Retina (tissue), 1 donor: ENCODE measurements at regions not wholly inside any gene's neighbourhood (a gene's known extent, or its start where the extent isn't known, plus 50 kb on each side); places are given as distances from the start of the nearest gene placed in this dataset.

Source experiments
- DNase-seq: peaks from one replicate; pipeline ENCODE4 v3.0.0-alpha.2; 2016

- DNase-seq, result no peak
Observed at GRCh38 chr6:139659196-139659595, 284.7 kb upstream of the CITED2 start.

DNA sequence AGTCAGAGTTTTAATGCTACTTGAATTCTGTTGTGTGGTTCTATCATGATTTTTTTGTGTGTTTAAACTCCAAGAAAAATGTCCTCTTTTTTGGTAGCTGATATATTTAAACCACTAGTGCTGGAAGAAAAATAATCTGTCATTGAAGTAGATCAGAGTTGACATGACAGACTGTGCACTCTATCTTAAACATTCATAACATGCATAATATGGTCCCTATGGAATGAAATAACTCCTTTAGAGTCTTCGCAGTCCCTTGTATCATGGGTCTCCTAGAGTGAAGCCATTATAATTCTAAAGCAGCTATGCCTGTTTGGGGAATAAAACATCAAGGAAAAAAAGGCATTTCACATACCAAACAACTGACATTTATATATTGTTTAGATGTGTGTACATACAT is 282.7 kb upstream of the CITED2 start:
- no peak for DNase-seq

DNA sequence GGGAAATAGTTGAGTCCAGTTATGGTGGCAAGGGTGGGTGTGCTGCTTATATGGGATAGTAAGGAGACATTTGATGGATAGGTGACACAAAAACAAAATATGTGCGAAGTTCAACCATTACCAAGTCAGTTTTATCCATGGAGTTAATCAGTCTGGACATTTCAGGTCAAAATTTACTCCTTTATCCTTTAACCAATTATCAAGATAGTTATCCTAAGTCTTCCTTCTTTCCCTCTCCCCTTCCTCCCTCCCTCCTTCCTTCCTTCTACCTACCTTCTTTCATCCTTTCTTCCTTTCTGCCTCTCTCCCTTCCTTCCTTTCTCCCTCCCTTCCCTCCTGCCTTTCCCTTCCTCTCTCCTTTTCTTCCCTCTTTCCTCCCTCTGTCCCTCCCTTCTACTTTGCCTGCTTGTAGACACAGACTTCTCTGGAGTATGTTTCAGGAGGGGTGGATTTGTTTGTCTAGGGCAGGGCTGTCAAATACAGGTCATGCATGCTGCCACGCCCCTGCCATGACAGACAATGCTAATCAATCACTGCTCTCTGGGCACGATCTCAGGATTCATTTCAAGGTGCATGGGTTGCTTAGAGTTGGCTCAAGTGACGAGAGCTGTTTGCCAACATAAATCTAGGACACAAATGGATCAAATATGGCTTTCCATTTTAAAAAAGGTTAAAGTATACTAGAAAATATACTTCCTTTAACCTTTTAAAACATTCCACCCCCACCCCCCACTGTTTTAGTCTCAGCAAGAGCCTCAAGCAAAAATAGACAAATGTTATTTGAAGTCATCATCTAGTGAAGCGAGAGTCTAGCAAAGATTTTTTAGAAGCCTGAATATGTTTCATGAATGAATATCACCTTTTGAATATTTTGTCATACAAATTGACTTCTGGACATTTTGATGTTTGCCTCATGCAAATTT is 281.6 kb upstream of the CITED2 start:
- no peak for DNase-seq

DNA sequence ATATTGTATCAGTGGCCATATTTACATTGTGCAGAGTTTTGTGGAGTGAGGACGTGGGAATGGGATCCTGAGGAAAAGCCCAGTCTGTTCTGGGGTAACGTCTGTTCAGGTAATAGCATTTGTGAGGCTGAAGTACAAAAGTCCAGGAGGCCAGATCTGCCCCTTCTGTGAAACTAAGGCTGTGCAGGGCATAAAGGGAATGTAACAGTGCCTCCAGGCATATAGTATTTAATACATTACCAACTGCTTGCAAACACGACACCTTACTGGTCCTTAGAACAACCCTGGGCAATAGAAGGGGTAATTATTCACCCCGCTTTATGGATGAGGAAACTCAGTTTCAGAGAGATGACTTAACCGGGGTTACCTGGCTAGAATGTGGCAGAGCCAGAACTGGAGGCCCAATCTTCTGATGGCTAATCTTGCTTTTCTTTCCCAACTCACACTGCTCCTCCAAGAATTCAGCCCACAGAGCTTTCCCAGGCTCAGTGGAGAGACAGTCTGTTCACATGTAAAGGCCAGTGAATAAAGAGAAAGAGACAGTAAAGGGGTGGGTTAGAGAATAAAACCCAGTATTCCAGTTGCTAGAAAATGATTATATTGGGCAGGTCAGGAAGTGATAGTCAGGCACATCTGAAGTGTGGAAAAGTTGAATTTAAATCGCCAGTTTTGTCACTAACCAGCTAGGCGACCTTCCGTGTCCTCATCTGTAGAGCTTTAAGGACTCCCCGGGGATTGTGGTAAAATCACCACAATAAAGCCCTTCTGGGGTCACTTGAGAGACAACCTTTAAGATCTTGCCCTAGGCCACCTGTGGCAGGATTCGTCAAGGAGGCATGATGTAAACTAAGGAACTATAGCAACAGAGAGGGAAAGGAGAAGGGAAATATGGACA is 280.7 kb upstream of the CITED2 start:
- DNase-seq, result no peak

DNA sequence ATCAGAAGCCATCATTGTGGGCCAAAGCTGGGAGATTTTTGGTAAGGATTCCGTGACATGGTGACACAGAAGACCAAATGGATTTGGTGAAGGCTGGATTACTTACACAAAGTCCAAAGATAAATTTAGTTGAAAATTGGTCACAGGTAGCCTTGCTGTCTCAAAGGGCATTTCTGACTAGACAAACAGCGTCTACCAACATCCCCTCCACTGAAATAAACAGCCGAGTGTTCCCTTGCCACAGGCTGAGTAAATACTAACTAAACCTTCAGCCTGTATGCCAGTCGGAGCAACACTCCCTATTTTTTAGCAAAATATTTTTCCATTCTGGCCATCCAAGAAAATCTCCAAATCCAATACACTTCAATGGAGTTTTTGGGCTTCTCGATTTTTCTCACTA is 279.9 kb upstream of the CITED2 start:
- no peak for DNase-seq

- DNase-seq, result no peak
Observed at GRCh38 chr6:139653111-139653510, 278.7 kb upstream of the CITED2 start.

DNA sequence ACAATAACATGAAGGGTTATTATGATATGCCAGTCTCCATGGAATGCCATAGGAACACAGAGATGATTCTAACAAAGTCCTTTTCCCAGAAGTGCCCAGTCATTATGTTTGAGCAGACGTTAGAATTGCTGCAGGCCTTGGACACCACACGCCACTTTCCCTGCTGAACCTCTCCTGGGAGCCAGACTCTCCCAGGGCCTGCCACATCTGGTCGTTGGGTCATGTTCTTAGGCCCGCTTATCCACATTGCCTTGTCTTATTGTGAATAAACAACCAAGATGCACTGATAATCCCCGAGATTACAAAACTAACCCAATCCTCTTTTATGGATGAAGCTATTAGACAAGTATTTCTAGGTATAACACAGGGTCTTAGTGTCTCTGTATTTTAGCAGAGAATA is 276.5 kb upstream of the CITED2 start:
- DNase-seq, result no peak

- DNase-seq, result no peak
Observed at GRCh38 chr6:139649732-139650131, 275.3 kb upstream of the CITED2 start.

GRCh38 chr6:139649128-139649527 is 274.7 kb upstream of the CITED2 start:
- DNase-seq, result no peak

DNA sequence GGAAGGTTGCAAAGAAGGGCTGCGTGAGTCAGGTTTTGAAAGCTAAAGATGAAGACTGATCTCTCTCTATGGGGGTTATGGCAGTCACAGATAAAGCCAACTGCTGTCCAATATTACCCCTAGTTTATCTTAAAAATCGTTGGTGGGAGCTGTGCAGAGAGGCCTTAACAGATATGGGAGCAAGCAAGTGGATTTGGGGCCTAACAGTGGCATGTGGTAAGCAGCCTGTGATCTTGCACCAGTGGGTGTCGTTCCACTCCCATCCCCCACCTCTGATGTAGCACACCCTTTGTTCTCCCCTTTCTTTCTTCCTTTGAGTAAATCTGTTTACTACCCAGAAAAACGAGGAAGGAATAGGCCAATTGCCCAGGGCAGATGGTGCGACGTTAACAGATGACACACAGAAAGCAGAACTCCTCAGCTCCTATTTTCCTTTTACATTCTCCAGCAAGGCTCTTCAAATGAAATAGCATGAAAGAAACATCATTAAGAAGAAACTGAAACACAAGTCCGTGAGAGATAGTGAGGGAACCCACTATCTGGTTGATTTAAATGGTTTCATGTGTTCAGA is 274.1 kb upstream of the CITED2 start:
- no peak for DNase-seq

GRCh38 chr6:139647841-139648240 is 273.4 kb upstream of the CITED2 start:
- DNase-seq, result no peak

- DNase-seq, result no peak
Observed at GRCh38 chr6:139647016-139647415, 272.6 kb upstream of the CITED2 start.

GRCh38 chr6:139644821-139645220 is 270.4 kb upstream of the CITED2 start:
- DNase-seq, result no peak

DNA sequence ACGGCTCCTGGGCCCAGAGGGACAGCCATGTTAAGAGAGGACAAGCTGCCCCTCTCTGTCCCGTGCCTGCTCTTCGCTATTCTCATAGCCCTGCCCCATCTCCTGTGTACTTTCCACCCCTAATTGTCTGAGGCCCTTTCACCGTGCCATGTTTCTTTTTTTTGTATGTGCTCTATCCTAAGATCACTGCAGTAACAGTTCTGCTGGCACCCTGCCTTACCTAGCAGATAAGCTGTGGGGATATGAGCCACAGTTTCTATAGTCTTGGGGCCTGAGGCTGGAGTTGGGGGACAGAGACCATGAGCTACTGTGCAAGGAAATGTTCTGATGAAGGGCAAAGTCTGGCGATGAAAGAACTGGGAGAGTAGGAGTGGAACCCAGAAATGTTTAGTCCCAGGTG is 269.5 kb upstream of the CITED2 start:
- DNase-seq, result no peak

GRCh38 chr6:139642346-139642745 is 267.9 kb upstream of the CITED2 start:
- no peak for DNase-seq

DNA sequence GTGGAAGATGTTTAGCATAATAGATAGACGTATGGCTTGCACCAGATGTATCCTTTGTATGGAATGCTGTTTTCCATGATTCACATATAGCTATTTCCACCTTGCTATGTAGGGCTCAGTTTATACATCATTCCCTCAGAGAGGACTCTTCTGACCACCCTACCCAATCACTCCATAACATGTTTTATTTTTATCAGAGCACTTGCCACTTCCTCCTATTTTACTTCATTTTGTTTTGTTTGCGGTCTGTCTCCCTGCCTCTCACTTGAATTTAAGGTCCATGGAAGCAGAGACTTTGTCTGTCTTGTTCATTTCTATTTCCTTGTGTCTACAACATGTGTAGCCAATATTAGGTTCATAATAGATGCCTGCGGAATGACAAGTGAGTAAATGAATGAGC is 266.9 kb upstream of the CITED2 start:
- DNase-seq, result no peak

DNA sequence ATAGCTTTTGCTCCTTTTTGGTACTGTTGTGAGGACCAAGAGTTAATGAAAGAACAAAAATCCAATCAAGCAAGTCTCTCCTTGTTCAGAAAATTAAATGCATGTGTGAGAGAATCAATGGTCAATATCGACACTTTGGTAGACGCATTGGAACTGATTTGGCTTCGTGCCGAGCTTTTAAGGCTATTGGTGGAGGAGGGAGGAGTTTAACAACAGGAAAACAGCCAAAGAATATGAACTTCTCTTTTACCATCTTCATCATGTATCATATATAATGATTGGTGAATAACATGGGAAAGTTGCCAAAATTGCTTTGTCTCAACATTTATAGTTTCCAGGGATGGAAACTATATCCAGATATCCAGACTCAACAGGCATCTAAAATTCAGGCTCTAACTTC is 266.5 kb upstream of the CITED2 start:
- no peak for DNase-seq

GRCh38 chr6:139640448-139640847 is 266.0 kb upstream of the CITED2 start:
- DNase-seq, result no peak

DNA sequence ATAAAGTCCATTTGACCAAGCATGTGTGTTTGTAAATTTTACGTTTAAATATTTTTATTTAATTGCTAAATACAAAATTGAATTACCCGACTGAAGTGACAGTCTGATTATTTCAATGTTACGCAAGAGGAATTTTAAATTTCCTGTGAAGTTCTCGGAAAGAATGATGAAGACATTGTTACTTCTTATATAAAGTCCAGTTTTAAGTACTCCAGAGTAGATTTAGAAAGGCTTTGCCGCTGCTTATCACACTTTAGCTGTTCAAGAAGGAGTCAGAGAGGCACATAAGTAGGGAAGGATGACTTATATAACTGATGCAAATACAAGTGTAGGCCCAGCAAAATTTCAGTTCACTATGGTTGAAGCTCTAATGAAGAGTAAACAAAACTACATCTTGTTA is 265.1 kb upstream of the CITED2 start:
- DNase-seq, result no peak

GRCh38 chr6:139638179-139638941 is 263.9 kb upstream of the CITED2 start:
- DNase-seq, result no peak

- no peak for DNase-seq
Observed at GRCh38 chr6:139637766-139638165, 263.3 kb upstream of the CITED2 start.

DNA sequence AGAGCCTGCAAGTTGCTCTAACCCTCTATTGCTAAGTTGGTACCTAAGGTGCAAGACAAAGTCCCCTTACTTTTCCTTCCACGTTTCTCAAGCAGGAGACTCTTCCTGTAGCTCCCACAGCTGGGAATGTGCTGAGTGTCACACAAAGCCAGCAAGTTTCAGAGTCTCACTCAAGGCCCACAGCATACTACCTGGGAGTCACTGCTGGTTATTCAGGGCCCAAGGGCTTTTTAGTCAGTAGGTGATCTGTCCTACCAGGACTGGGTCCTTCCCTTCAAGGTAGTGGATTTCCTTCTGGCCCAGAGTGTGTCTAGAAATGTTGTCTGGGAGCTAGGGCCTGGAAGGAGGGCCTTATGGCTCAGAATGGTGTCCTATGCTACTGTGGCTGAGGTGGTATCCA is 261.9 kb upstream of the CITED2 start:
- no peak for DNase-seq
